GM18861 (cell line): ENCODE measurements at regions not wholly inside any gene's neighbourhood (a gene's known extent, or its start where the extent isn't known, plus 50 kb on each side); places are given as distances from the start of the nearest gene placed in this dataset.
A peak's percentile ranks its signal among the peaks of the same experiment; 100 is the strongest.

Experiments used
- ATAC-seq: cut with Tn5 transposase; IDR thresholded peaks from one replicate; pipeline ENCODE4 v1.9.1; 2021; ENCODE audit not compliant: unreplicated experiment

GRCh38 chrX:135632353-135632752, 81.1 kb upstream of the CT45A1 start:
- no peak for ATAC-seq

DNA sequence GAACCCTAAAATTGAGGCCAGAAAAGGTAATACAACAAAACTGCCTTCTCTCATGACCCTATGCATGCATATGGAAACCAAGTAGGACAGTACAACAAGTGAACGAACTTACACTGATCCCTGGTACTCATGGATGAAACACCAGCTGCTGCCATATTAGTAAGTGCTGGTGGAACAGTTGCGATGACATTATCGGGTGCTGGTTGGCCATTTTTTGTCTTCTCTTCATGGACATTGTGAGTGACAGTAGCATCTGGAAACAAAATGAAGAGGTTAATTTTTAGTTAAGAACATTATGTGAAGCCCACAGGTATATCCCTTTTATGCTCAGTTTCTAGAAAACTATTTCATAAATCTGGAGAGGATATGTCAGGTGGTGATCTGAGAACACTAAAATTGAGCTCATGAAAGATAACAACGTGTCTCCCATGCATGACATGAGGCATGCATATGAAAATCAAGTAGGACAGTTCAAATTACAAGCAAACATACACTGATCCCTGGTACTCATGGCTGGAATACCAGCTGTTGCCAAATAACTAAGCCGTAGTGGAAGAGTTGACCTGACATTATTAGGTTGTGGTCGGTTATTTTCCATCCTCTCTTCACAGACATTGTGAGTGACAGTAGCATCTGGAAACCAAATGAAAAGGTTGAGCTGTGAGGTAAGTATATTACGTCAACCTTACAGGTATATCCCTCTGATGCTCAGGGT, 74.2 kb upstream of the CT45A1 start:
- no peak for ATAC-seq

GRCh38 chrX:135643916-135644315, 69.5 kb upstream of the CT45A1 start:
- no peak for ATAC-seq

- ATAC-seq = no peak
Observed at GRCh38 chrX:135644624-135645023, 68.8 kb upstream of the CT45A1 start.

DNA sequence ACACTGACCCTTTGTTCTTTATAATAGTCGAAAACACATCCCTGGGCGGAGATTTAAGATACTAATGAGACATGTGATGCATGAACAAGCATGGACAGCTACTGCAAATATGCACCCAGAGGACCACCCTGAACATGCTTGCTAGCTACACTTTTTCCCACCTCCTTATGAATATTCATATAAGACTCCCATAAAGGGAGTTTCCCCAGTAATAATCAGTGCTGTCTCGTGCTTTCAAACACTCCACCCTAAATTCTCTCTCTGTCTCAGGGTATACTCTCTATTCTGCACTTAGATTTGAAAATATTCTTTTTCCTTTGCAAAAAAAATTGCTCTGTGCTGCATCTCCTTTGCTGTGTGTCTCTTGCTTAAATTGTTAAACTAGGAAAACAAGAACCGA, 64.4 kb upstream of the CT45A1 start:
- ATAC-seq = no peak

DNA sequence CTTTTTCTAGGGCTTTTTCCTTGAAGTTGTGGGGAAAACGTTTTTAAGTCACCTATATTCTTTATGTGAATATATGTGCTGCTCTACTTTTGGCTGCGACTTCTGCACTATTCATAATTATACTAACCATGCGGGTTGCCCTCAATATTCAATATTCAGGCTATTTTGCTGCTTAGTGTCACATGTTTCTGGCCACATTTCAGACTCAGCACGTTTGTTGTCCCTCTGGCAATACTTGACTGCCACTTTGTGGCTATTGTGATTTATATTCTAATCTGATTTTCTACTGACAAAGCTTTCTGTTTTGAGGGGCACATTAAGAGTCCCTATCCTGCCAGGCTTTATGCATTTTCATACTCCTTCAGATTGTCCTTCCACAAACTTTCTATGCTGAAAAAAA, 63.9 kb upstream of the CT45A1 start:
- no peak for ATAC-seq

GRCh38 chrX:135651647-135652295, 61.7 kb upstream of the CT45A1 start:
- ATAC-seq = no peak

DNA sequence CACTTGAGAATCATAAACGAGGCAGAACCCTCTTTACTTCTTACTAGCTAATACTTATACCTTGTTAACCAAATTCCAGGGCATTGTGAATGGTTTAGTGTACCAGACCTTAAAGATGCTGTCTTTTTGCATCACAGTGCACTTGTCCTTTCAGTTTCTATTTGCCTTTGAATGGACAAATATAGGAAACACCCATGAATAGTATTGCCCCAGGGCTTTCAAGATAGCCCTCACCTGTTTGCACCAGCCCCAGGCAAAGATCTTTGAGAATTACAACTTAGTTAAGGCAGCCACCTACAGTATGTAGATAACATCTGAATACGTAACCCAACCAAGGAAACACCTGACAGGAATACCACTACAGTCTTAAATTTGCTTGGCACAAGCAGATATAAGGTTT, 60.8 kb upstream of the CT45A1 start:
- ATAC-seq = no peak

DNA sequence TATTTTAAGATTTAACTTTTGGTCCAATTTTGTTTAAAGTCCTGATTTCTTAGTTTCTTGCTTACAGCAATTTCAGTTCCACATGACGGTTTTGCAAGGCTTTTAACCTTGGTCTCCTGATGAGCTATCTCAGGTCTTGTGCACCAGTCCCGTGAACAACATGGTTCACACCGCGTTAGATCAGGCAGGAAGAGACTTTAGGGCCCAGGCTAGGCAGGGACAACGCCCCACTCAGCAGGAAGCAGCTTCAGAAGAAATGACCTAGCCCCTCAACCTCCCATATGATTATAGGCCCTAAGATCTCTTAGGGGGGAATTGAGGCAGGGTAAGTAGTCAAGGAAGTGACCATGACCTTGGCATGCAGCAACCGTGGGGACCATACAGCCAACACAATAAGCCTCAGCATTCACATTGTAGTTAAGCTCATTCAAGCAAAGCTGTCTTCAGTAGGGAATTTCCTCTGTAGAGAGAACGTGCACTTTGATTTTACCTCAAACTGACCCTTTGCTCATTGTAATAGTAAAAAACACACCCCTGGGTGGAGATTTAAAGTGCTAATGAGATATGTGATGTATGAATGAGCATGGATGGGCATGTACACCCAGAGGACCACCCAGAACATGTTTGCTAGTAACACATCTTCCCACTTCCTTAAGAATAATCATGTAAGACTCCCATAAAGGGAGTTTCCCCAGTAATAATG, 55.3 kb upstream of the CT45A1 start:
- ATAC-seq = peak; percentile 68
